Neural progenitor cell (in vitro differentiated cells): ENCODE measurements at regions not wholly inside any gene's neighbourhood (a gene's known extent, or its start where the extent isn't known, plus 50 kb on each side); places are given as distances from the start of the nearest gene placed in this dataset.

Source experiments
- CTCF ChIP-seq: fragments of 200-600 bp; sonication (generic); IDR thresholded peaks from 2 replicates; pipeline ENCODE4 v1.5.1; 2017; ENCODE audit warnings: antibody characterized with exemption, mild to moderate bottlenecking
- EZH2 ChIP-seq: fragments of 200-600 bp; sonication (generic); IDR thresholded peaks from 2 replicates; pipeline ENCODE4 v1.6.1; 2017; ENCODE audit warnings: antibody characterized with exemption, mild to moderate bottlenecking, moderate library complexity

GRCh38 chr7:116408166-116408565 is 91.4 kb upstream of the CAV2 start:
- no peak for TF ChIP-seq CTCF
- TF ChIP-seq EZH2 = no peak
